Mesendoderm (in vitro differentiated cells): ENCODE measurements at regions not wholly inside any gene's neighbourhood (a gene's known extent, or its start where the extent isn't known, plus 50 kb on each side); places are given as distances from the start of the nearest gene placed in this dataset.

Source experiments
- DNase-seq: peaks from one replicate; pipeline ENCODE4 v3.0.0; 2013
- H2AK5ac ChIP-seq: 2 replicates; pipeline ENCODE4 v1.6.1; 2013; ENCODE audit warnings: low read length, inconsistent platforms
- H2BK120ac ChIP-seq: 2 replicates; pipeline ENCODE4 v1.6.1; 2013; ENCODE audit warnings: low read depth, mild to moderate bottlenecking, low read length, moderate library complexity, mixed read lengths
- H2BK15ac ChIP-seq: replicated peaks from 2 replicates; pipeline ENCODE4 v1.6.1; 2013; ENCODE audit warnings: low read depth, mild to moderate bottlenecking, moderate library complexity
- H2BK5ac ChIP-seq: 2 replicates; pipeline ENCODE4 v1.6.1; 2013; ENCODE audit warnings: low read length, inconsistent platforms
- H3K18ac ChIP-seq: 2 replicates; pipeline ENCODE4 v1.6.1; 2013; ENCODE audit warnings: mild to moderate bottlenecking, low read length, mixed read lengths
- H3K23ac ChIP-seq: one replicate; pipeline ENCODE4 v1.6.1; 2013; ENCODE audit warnings: low read length
- H3K27ac ChIP-seq: 2 replicates; pipeline ENCODE4 v1.5.1; 2013; ENCODE audit warnings: low read depth, mild to moderate bottlenecking, inconsistent platforms, low read length, moderate library complexity
- H3K27me3 ChIP-seq: 2 replicates; pipeline ENCODE4 v1.6.1; 2013; ENCODE audit warnings: low read length, control low read depth, mild to moderate bottlenecking, inconsistent platforms; ENCODE audit not compliant: insufficient read depth, poor library complexity
- H3K36me3 ChIP-seq: 2 replicates; pipeline ENCODE4 v1.6.1; 2013; ENCODE audit warnings: low read length, inconsistent platforms; ENCODE audit not compliant: control insufficient read depth, insufficient read depth
- H3K4ac ChIP-seq: one replicate; pipeline ENCODE4 v1.6.1; 2013; ENCODE audit warnings: low read depth, mild to moderate bottlenecking, low read length, moderate library complexity
- H3K4me1 ChIP-seq: 2 replicates; pipeline ENCODE4 v1.6.1; 2013; ENCODE audit warnings: low read depth, low read length, inconsistent platforms; ENCODE audit not compliant: control insufficient read depth
- H3K4me2 ChIP-seq: 2 replicates; pipeline ENCODE4 v1.6.1; 2013; ENCODE audit warnings: low read length
- H3K4me3 ChIP-seq: 2 replicates; pipeline ENCODE4 v1.5.1; 2013; ENCODE audit warnings: mild to moderate bottlenecking, low read length
- H3K56ac ChIP-seq: one replicate; pipeline ENCODE4 v1.6.1; 2013; ENCODE audit warnings: low read length
- H3K79me1 ChIP-seq: 2 replicates; pipeline ENCODE4 v1.6.1; 2013; ENCODE audit warnings: low read length, inconsistent platforms
- H3K79me2 ChIP-seq: 2 replicates; pipeline ENCODE4 v1.6.1; 2013; ENCODE audit warnings: mild to moderate bottlenecking, low read length; ENCODE audit not compliant: control insufficient read depth, insufficient read depth
- H3K9ac ChIP-seq: 2 replicates; pipeline ENCODE4 v1.6.1; 2013; ENCODE audit warnings: low read length, inconsistent platforms
- H4K5ac ChIP-seq: one replicate; pipeline ENCODE4 v1.6.1; 2013; ENCODE audit warnings: low read length
- H4K8ac ChIP-seq: one replicate; pipeline ENCODE4 v1.6.1; 2013; ENCODE audit warnings: low read depth, mild to moderate bottlenecking, control low read depth, low read length, moderate library complexity
- WGBS: extraction: QIAGEN DNeasy Blood & Tissue Kit; methylation state at CpG from one replicate; pipeline ENCODE4 v1.1.7; 2013; ENCODE audit warnings: low lambda C conversion rate, missing lambda C conversion rate; ENCODE audit not compliant: insufficient coverage; ENCODE audit errors: extremely low coverage; 5-methylcytosine and 5-hydroxymethylcytosine counted together

- Histone ChIP-seq H3K4me1 (no peaks in the 10 kb centered on the region), H3K79me1 (no peaks in the 10 kb centered on the region), H4K8ac (no peak overlapping the region), H3K23ac (no peak overlapping the region), H3K4ac (no peak overlapping the region), H4K5ac (no peak overlapping the region), H2BK5ac (no peak overlapping the region), H3K27me3 (no peaks in the 10 kb centered on the region), H3K79me2 (no peaks in the 10 kb centered on the region), H3K56ac (no peak overlapping the region), H3K18ac (no peak overlapping the region), H3K36me3 (no peaks in the 10 kb centered on the region), H3K4me2 (no peak overlapping the region), H2BK120ac (no peak overlapping the region), H3K9ac (no peak overlapping the region), H3K27ac (no peak overlapping the region), H2AK5ac (no peak overlapping the region), H2BK15ac (no peak overlapping the region), H3K4me3 (no peak overlapping the region)
- no CpG with 5 or more reads among the region's 8 CpGs for WGBS
- no peak for DNase-seq
These were observed 383.1 kb downstream of the GALR1 start for GRCh38 chr18:77632758-77633157.

- Histone ChIP-seq H3K27ac (no peak overlapping the region), H3K4me2 (no peak overlapping the region), H3K79me1 (no peaks in the 10 kb centered on the region), H3K79me2 (no peaks in the 10 kb centered on the region), H2BK120ac (no peak overlapping the region), H3K27me3 (no peaks in the 10 kb centered on the region), H4K5ac (no peak overlapping the region), H3K9ac (no peak overlapping the region), H3K18ac (no peak overlapping the region), H2AK5ac (no peak overlapping the region), H3K4me1 (no peaks in the 10 kb centered on the region), H3K4me3 (no peak overlapping the region), H4K8ac (no peak overlapping the region), H3K56ac (no peak overlapping the region), H3K4ac (no peak overlapping the region), H2BK15ac (no peak overlapping the region), H3K23ac (no peak overlapping the region), H2BK5ac (no peak overlapping the region), H3K36me3 (no peaks in the 10 kb centered on the region)
- no CpG with 5 or more reads among the region's 7 CpGs for WGBS
- no peak for DNase-seq
These were observed 384.8 kb downstream of the GALR1 start for GRCh38 chr18:77634494-77634893.

GRCh38 chr18:77635451-77635850 is 385.8 kb downstream of the GALR1 start:
- Histone ChIP-seq H3K4me1 (no peaks in the 10 kb centered on the region), H3K4ac (no peak overlapping the region), H3K4me3 (no peak overlapping the region), H3K18ac (no peak overlapping the region), H2BK15ac (no peak overlapping the region), H3K56ac (no peak overlapping the region), H2BK120ac (no peak overlapping the region), H2BK5ac (no peak overlapping the region), H3K36me3 (no peaks in the 10 kb centered on the region), H3K23ac (no peak overlapping the region), H3K4me2 (no peak overlapping the region), H2AK5ac (no peak overlapping the region), H4K8ac (no peak overlapping the region), H3K9ac (no peak overlapping the region), H3K79me1 (no peaks in the 10 kb centered on the region), H4K5ac (no peak overlapping the region), H3K27ac (no peak overlapping the region), H3K27me3 (no peaks in the 10 kb centered on the region), H3K79me2 (no peaks in the 10 kb centered on the region)
- no peak for DNase-seq
- WGBS: no CpG with 5 or more reads among the region's 9 CpGs

GRCh38 chr18:77635858-77636257 is 386.2 kb downstream of the GALR1 start:
- no CpG with 5 or more reads among the region's 6 CpGs for WGBS
- no peaks in the 10 kb centered on the region for H3K79me1 ChIP-seq
- no peak overlapping the region for H4K8ac ChIP-seq

GRCh38 chr18:77645170-77645872 is 395.7 kb downstream of the GALR1 start:
- H4K8ac ChIP-seq: no peak overlapping the region
- H3K36me3 ChIP-seq: no peaks in the 10 kb centered on the region
- H3K23ac ChIP-seq: no peak overlapping the region
- no peaks in the 10 kb centered on the region for H3K27me3 ChIP-seq
- no peaks in the 10 kb centered on the region for H3K79me1 ChIP-seq
- no peak overlapping the region for H3K27ac ChIP-seq
- no peak overlapping the region for H2BK5ac ChIP-seq
- no peaks in the 10 kb centered on the region for H3K4me1 ChIP-seq
- H3K4me3 ChIP-seq: no peak overlapping the region
- H3K9ac ChIP-seq: no peak overlapping the region
- H3K79me2 ChIP-seq: no peaks in the 10 kb centered on the region
- no peak overlapping the region for H4K5ac ChIP-seq
- no peak overlapping the region for H3K4me2 ChIP-seq
- no peak overlapping the region for H3K56ac ChIP-seq
- no peak overlapping the region for H2BK15ac ChIP-seq
- no peak overlapping the region for H2BK120ac ChIP-seq
- H3K18ac ChIP-seq: no peak overlapping the region
- H2AK5ac ChIP-seq: no peak overlapping the region
- no CpG with 5 or more reads among the region's 8 CpGs for WGBS
- no peak overlapping the region for H3K4ac ChIP-seq
- DNase-seq: no peak

More at GRCh38 chr18:77635858-77636257, 386.2 kb downstream of the GALR1 start:
- Histone ChIP-seq H4K5ac (no peak overlapping the region), H3K9ac (no peak overlapping the region), H3K36me3 (no peaks in the 10 kb centered on the region), H3K4me2 (no peak overlapping the region), H2BK5ac (no peak overlapping the region), H3K18ac (no peak overlapping the region), H3K27ac (no peak overlapping the region), H2AK5ac (no peak overlapping the region), H3K23ac (no peak overlapping the region), H3K27me3 (no peaks in the 10 kb centered on the region), H3K56ac (no peak overlapping the region), H2BK120ac (no peak overlapping the region), H2BK15ac (no peak overlapping the region), H3K4me3 (no peak overlapping the region), H3K79me2 (no peaks in the 10 kb centered on the region), H3K4me1 (no peaks in the 10 kb centered on the region), H3K4ac (no peak overlapping the region)
- no peak for DNase-seq

- no peak overlapping the region for H4K5ac ChIP-seq
- no peaks in the 10 kb centered on the region for H3K27me3 ChIP-seq
- no peak overlapping the region for H2BK15ac ChIP-seq
- H3K79me2 ChIP-seq: no peaks in the 10 kb centered on the region
- no peak for DNase-seq
- no peak overlapping the region for H3K4ac ChIP-seq
- no peak overlapping the region for H3K4me3 ChIP-seq
- H3K4me1 ChIP-seq: no peaks in the 10 kb centered on the region
- H3K18ac ChIP-seq: no peak overlapping the region
- H2BK5ac ChIP-seq: no peak overlapping the region
- H3K4me2 ChIP-seq: no peak overlapping the region
- no peak overlapping the region for H4K8ac ChIP-seq
- H3K56ac ChIP-seq: no peak overlapping the region
- H3K79me1 ChIP-seq: no peaks in the 10 kb centered on the region
- no peak overlapping the region for H3K23ac ChIP-seq
- WGBS: no CpG with 5 or more reads among the region's 8 CpGs
- H2BK120ac ChIP-seq: no peak overlapping the region
- no peak overlapping the region for H2AK5ac ChIP-seq
- H3K27ac ChIP-seq: no peak overlapping the region
- no peaks in the 10 kb centered on the region for H3K36me3 ChIP-seq
- no peak overlapping the region for H3K9ac ChIP-seq
These were observed 397.8 kb downstream of the GALR1 start for GRCh38 chr18:77647472-77647871.
